C4-2B (cell line): ENCODE measurements at regions not wholly inside any gene's neighbourhood (a gene's known extent, or its start where the extent isn't known, plus 50 kb on each side); places are given as distances from the start of the nearest gene placed in this dataset.
"Not testable (repeated sequence)": the region's sequence is repeated elsewhere in the genome, so short reads cannot be mapped to it uniquely, and the experiment has no call there.

Experiments
- H3K27ac ChIP-seq: fragments of 450-650 bp; 2 replicates; pipeline ENCODE4 v1.5.1; 2017
- ZFX ChIP-seq: fragments of 450-650 bp; IDR thresholded peaks from 2 replicates; pipeline ENCODE4 v1.6.1; 2017
- TF ChIP-seq, protein P1 (sequence below): fragments of 450-650 bp; conservative IDR thresholded peaks from 2 replicates; pipeline ENCODE4 v1.5.1; 2017; ENCODE audit warnings: mild to moderate bottlenecking

DNA sequence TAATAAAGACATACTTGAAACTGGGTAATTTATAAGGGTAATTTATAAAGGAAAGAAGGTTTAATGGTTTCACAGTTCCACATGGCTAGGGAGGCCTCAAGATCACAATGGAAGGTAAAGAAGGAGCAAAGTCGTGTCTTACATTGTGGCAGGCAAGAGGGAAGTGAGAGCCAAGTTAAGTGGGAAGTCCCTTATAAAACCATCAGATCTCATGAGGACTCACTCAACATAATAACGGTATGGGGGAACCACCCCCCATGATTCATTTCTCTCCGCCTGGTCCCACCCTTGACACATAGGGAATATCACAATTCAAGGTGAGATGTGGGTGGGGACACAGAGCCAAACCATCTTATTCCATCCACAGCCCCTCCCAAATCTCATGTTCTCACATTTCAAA lies 76.8 kb upstream of the ZNF678 start:
- TF ChIP-seq ZFX, result no peak
- TF ChIP-seq, protein P1, sequence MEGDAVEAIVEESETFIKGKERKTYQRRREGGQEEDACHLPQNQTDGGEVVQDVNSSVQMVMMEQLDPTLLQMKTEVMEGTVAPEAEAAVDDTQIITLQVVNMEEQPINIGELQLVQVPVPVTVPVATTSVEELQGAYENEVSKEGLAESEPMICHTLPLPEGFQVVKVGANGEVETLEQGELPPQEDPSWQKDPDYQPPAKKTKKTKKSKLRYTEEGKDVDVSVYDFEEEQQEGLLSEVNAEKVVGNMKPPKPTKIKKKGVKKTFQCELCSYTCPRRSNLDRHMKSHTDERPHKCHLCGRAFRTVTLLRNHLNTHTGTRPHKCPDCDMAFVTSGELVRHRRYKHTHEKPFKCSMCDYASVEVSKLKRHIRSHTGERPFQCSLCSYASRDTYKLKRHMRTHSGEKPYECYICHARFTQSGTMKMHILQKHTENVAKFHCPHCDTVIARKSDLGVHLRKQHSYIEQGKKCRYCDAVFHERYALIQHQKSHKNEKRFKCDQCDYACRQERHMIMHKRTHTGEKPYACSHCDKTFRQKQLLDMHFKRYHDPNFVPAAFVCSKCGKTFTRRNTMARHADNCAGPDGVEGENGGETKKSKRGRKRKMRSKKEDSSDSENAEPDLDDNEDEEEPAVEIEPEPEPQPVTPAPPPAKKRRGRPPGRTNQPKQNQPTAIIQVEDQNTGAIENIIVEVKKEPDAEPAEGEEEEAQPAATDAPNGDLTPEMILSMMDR, result no peak
- H3K27ac ChIP-seq, result no peak overlapping the region

DNA sequence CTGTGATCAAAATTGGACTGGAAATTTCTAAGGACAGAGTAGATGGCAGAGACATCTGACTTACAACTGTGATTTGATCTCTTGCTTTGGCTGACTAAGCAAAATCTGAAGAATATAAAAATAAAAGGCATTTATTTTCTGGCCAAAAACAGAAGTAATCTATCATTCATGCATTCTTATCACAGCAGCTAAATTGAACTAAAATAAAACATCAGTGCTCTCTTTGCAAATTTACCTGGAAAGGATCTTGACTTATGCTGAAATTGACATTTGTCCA lies 81.4 kb upstream of the ZNF678 start:
- TF ChIP-seq ZFX, result no peak
- no peak overlapping the region for H3K27ac ChIP-seq

DNA sequence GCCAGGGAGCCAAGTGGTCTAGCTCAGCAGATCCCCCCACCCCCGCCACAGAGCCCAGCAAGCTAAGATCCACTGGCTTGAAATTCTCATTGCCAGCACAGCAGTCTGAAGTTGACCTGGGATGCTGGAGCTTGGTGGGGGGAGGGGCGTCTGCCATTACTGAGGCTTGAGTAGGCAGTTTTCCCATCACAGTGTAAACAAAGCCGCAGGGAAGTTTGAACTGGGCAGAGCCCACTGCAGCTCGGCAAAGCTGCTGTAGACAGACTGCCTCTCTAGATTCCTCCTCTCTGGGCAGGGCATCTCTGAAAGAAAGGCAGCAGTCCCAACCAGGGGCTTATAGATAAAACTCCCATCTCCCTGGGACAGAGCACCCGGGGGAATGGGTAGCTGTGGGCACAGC lies 89.3 kb upstream of the ZNF678 start:
- not testable (repeated sequence) for H3K27ac ChIP-seq

DNA sequence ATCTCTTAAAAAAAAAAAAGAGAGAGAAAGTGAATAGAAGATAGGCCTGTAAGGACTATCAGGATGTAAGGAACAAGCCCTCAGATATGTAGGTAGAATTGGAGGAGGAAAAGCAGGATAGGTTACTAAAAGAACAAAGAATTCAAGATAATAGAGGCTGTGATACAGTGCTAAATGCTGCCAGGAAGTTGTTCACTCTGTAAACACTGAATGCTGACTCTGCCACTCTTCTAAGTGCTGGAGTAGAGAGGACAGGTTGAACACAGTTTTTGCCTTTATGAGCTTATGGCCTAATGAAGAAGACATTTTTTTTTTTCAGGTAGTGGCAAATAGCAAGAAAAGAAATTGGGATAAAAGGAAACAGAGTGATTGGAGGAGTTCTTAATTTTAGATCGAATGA lies 90.6 kb upstream of the ZNF678 start:
- no peak overlapping the region for H3K27ac ChIP-seq
- TF ChIP-seq, protein P1, result no peak
- no peak for TF ChIP-seq ZFX

DNA sequence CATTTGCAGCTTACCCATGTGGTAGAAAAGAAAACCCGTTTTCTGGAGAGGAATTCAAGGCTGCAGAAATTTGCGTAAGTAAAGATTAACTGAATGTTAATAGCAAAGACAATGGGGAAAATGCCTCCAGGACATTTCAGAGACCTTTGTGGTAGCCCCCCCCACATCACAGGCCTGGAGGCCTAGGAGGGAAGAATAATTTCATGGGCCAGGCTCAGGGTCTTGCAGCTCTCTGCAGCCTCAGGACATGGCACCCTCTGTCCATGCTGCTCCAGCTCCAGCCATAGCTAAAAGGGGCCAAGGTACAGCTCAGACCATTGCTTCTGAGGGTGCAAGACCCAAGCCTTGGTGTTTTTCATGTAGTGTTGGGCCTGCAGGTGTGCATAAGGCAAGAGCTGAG lies 92.7 kb upstream of the ZNF678 start:
- TF ChIP-seq, protein P1, result no peak
- no peak for TF ChIP-seq ZFX
- no peak overlapping the region for H3K27ac ChIP-seq

DNA sequence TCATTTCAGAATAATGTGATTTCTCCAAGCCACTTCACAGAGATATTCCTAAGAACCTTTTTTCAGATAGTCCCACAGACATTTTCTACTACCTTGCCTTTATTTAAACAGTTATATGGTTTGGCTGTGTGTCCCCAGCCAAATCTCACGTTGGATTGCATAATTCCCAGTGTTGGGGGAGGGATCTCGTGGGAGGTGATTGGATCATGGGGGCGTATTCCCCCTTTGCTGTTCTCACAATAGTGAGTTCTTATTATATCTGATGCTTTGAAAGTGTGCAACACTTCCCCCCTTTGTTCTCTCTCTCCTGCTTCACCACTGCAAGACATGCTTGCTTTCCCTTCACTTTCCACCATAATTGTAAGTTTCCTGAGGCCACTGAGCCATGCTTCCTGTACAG lies 93.6 kb upstream of the ZNF678 start:
- H3K27ac ChIP-seq, result no peak overlapping the region
- TF ChIP-seq, protein P1, result no peak
- no peak for TF ChIP-seq ZFX

DNA sequence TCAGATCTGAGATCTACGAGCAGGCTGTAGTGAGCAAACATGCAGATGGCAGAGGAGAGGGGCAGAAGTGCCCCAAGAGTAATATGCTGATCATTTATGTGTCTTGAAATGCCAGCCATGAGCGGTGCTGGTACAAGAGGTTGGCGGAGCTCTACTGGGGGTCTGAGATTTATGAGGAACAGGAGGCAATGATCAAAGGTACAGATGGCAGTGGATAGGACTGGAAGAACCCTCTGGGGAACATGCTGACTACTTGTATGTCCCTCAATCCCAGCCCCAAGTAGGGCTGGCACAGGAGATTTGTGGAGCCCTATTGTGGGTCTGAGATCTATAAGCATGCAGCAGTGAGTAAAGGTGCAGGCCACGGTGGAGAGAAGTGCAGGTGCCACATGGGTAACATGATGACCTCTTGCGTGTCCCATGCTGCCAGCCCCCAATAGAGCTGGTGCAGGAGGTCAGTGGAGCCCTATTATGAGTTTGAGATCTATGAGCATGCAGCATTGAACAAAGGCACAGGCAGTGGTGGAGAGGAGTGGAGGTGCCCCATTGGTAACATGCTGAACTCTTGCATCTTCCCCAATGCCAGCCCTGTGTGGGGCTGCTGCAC lies 97.2 kb upstream of the ZNF678 start:
- TF ChIP-seq, protein P1, result no peak
- no peak for TF ChIP-seq ZFX
- no peak overlapping the region for H3K27ac ChIP-seq

DNA sequence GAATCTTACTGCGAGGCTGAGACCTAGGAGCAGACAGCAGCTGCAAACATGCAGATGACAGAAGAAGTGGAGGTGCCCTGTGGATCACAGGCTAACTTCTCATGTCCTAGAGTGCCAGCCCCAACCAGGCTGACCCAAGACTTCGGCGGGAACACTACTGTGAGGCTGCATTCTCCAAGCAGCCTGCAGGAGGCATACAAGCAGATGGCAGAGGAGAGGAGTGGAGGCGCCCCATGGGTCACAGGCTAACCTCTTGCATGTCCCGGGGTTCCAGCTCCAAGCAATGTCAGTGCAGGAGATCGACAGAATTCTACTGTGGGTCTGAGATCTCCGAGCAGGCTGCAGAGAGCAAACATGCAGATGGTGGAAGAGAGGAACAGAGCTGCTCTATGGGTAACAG lies 98.1 kb upstream of the ZNF678 start:
- TF ChIP-seq ZFX, result no peak
- TF ChIP-seq, protein P1, result no peak; the same call in 1 of the 2 replicates
- H3K27ac ChIP-seq, result no peak overlapping the region

DNA sequence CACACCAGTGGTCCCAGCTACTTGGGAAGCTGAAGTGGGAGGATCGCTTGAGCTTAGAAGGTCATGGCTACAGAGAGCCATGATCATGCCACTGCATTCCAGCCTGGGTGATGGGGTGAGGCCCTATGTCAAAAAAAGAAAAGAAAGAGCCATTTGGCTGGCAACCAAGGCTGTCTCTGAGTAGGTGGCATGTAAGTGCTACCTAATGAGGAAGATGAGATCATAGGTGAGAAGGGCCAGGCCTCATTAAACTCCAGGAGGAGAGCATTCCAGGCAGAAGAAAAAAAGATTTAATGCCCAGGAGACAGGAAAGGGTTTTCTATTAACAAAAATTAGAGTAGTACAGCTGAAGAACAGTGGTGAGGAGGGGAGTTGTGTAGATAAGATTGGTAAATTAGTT lies 103.4 kb upstream of the ZNF678 start:
- no peak overlapping the region for H3K27ac ChIP-seq
- TF ChIP-seq, protein P1, result no peak
- no peak for TF ChIP-seq ZFX
